ENCODE measurements at regions not wholly inside any gene's neighbourhood (a gene's known extent, or its start where the extent isn't known, plus 50 kb on each side); places are given as distances from the start of the nearest gene placed in this dataset.

DNA sequence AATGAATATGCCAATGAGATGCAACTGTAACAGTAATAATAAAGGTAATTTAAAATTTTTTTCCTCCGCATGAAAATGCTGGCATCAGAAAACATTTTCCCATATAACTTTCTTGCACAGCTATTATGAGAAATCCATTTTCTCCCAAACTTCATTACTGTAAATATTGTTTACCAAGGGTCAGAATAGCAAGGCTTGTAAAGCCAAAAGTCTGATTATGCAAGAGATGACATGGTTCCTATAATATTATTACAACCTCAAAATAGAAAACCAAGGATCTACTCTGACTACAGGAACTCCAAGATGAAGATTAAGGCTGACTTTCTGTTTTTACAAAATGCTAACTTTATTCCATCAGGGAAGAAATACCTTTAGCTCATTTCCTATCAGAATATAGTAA is 162.7 kb upstream of the CDK1 start:
- no peak for DNase-seq
- H3K27ac ChIP-seq: no peak overlapping the region
- TF ChIP-seq, protein P1, sequence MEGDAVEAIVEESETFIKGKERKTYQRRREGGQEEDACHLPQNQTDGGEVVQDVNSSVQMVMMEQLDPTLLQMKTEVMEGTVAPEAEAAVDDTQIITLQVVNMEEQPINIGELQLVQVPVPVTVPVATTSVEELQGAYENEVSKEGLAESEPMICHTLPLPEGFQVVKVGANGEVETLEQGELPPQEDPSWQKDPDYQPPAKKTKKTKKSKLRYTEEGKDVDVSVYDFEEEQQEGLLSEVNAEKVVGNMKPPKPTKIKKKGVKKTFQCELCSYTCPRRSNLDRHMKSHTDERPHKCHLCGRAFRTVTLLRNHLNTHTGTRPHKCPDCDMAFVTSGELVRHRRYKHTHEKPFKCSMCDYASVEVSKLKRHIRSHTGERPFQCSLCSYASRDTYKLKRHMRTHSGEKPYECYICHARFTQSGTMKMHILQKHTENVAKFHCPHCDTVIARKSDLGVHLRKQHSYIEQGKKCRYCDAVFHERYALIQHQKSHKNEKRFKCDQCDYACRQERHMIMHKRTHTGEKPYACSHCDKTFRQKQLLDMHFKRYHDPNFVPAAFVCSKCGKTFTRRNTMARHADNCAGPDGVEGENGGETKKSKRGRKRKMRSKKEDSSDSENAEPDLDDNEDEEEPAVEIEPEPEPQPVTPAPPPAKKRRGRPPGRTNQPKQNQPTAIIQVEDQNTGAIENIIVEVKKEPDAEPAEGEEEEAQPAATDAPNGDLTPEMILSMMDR (IDR thresholded peaks at IDR 0.05; ENCODE audit: low read depth, low read length): no peak
- no peaks in the 10 kb centered on the region for H3K36me3 ChIP-seq
- no peaks in the 10 kb centered on the region for H3K9me3 ChIP-seq (ENCODE audit: severe bottlenecking)
- H3K4me3 ChIP-seq (ENCODE audit: low read depth, low read length): no peak overlapping the region
- H3K27me3 ChIP-seq (ENCODE audit: insufficient read depth, low read depth, severe bottlenecking): no peaks in the 10 kb centered on the region

DNA sequence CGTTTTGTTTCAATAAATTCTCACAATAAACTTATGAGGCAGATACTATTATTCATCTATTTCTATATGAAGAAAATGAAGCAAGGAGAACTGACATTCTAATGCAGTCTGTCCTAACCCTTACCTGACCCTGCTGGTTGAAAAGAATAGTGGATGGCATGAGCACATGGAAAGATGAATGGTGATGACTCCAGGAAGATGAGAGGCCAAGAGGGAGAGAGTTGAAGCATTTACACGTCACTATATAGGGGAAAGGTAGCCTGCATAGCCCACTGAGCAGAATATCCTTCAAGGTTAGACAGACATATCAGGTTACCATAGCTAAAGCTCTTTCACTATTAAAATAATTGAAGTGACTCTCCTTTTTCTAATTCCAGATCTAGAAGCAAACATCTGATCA is 163.9 kb upstream of the CDK1 start:
- Histone ChIP-seq H3K4me3 (ENCODE audit: low read depth, low read length) (no peak overlapping the region), H3K9me3 (ENCODE audit: severe bottlenecking) (no peaks in the 10 kb centered on the region), H3K27ac (no peak overlapping the region), H3K27me3 (ENCODE audit: insufficient read depth, low read depth, severe bottlenecking) (no peaks in the 10 kb centered on the region), H3K36me3 (no peaks in the 10 kb centered on the region)
- TF ChIP-seq, protein P1 (IDR thresholded peaks at IDR 0.05; ENCODE audit: low read depth, low read length): no peak
- DNase-seq: no peak

DNA sequence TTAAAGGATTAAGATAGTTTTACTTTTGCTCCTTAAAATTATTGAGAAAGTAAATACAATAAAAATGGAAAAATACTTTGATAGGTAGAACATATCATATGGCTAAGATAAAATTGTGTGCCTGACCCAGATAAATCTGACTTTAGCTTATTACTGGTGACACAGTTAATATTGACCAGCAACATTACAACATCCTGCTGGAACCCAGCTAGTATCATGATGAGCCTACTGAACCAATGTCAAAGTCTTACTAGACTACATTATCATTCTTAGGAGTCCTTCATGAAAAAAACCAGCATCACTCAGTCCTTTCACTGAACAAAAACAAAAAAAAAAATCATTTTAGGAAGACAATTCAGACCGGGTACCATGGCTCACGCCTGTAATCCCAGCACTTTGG is 164.8 kb upstream of the CDK1 start:
- no peaks in the 10 kb centered on the region for H3K36me3 ChIP-seq
- H3K9me3 ChIP-seq (ENCODE audit: severe bottlenecking): no peaks in the 10 kb centered on the region
- TF ChIP-seq, protein P1 (IDR thresholded peaks at IDR 0.05; ENCODE audit: low read depth, low read length): no peak

DNA sequence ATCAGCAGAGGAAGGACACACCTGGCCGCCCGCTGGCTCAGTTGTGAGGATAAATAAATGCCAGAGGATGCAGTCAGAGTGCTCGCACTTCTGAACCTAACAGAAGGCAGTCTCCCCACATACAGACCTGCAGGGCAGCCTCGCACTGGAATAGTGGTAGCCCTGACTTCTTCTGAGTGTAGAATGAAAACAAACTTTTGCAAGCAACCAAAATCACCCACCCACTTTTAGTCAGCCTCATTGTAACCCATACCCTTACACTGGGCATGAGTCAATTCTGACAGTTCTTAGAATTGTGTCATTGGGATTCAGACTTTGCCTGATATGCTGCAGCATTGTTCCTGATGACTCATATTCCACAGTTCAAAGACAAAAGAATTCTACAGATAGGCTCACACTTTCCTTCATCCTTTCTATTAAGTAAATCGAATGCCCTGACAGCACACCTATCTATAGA is 167.0 kb upstream of the CDK1 start:
- Histone ChIP-seq H3K36me3 (no peaks in the 10 kb centered on the region), H3K27me3 (ENCODE audit: insufficient read depth, low read depth, severe bottlenecking) (no peaks in the 10 kb centered on the region), H3K9me3 (ENCODE audit: severe bottlenecking) (no peaks in the 10 kb centered on the region), H3K27ac (no peak overlapping the region), H3K4me3 (ENCODE audit: low read depth, low read length) (no peak overlapping the region)
- DNase-seq: no peak
- TF ChIP-seq, protein P1 (IDR thresholded peaks at IDR 0.05; ENCODE audit: low read depth, low read length): no peak

More for the DNA sequence above, 164.8 kb upstream of the CDK1 start:
- H3K27ac ChIP-seq: no peak overlapping the region
- no peaks in the 10 kb centered on the region for H3K27me3 ChIP-seq (ENCODE audit: insufficient read depth, low read depth, severe bottlenecking)
- H3K4me3 ChIP-seq (ENCODE audit: low read depth, low read length): no peak overlapping the region
- DNase-seq: no peak

DNA sequence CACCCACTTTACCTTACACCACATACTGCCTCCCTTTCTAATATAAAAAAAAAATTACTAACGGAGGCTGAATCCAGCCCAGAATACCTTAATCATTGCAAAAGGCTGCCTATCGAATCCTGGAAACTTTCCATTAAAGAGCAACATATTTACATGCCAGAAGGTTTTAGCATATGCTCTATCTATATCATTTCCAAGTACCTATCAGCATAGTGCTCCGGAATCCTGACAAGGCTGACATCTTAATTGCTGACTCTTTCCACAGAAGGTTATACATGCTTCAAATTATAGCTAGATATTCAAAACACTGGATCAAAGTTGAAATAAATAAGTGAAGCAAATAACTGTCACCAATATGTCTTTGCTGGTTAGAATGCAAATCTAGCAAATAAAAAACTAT is 170.9 kb upstream of the CDK1 start:
- DNase-seq: no peak
- H3K27me3 ChIP-seq (ENCODE audit: insufficient read depth, low read depth, severe bottlenecking): no peaks in the 10 kb centered on the region
- no peaks in the 10 kb centered on the region for H3K9me3 ChIP-seq (ENCODE audit: severe bottlenecking)
- no peak overlapping the region for H3K27ac ChIP-seq
- H3K36me3 ChIP-seq: no peaks in the 10 kb centered on the region
- TF ChIP-seq, protein P1 (IDR thresholded peaks at IDR 0.05; ENCODE audit: low read depth, low read length): no peak
- H3K4me3 ChIP-seq (ENCODE audit: low read depth, low read length): no peak overlapping the region

DNA sequence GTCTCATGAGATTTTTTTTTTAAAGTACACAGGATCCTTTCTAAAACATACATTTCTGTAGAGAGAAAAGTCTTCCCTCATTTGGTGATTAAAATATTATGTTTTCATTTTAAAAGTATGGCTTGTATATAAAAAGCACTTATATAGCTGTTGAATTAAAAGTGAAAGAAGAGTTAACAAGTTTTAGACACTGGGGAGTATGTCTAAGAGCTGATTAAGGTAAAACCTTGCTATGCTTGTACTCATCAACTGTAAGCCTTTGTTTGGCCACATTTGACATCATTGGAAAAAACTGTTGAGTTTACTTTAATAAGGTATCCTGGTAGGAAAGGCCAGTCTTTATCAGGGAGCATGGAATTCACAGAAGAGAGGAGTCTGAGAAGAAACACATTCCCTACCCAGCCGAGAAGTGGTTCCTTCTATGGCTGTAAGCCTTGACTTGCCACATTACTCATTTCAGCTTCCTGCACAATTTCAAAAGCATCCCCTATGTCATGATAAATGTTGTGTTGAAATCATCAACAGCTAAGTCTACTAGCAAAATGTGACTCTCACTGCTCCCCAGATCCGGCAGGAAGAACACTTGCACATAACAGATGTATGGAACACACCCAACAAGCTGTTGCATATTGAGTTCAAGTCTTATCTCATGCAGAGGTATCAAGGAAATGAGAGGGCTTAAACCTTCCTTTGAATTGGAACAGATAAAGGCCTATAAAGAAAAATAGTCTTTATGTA is 171.8 kb upstream of the CDK1 start:
- Histone ChIP-seq H3K36me3 (no peaks in the 10 kb centered on the region), H3K27me3 (ENCODE audit: insufficient read depth, low read depth, severe bottlenecking) (no peaks in the 10 kb centered on the region), H3K9me3 (ENCODE audit: severe bottlenecking) (no peaks in the 10 kb centered on the region), H3K27ac (no peak overlapping the region), H3K4me3 (ENCODE audit: low read depth, low read length) (no peak overlapping the region)
- DNase-seq: no peak
- TF ChIP-seq, protein P1 (IDR thresholded peaks at IDR 0.05; ENCODE audit: low read depth, low read length): no peak
